Transverse colon (tissue), 4 donors: ENCODE measurements at regions not wholly inside any gene's neighbourhood (a gene's known extent, or its start where the extent isn't known, plus 50 kb on each side); places are given as distances from the start of the nearest gene placed in this dataset.

Experiments
- DNase-seq: peaks from one replicate; pipeline ENCODE4 v3.0.0-alpha.2; 2019
- H3K27ac ChIP-seq, 4 donors: fragments of 200-600 bp; sonication (generic); 2 replicates each; pipeline ENCODE4 v1.5.1; 2016 to 2018; ENCODE audit warnings: inconsistent platforms in 4 of 4
- H3K27me3 ChIP-seq: fragments of 200-600 bp; sonication (generic); 2 replicates; pipeline ENCODE4 v1.5.1; 2017; ENCODE audit warnings: inconsistent platforms
- H3K36me3 ChIP-seq, 4 donors: fragments of 200-600 bp; sonication (generic); 2 replicates each; pipeline ENCODE4 v1.5.1; 2017 to 2019; ENCODE audit warnings: inconsistent platforms in 4 of 4
- H3K4me1 ChIP-seq, 4 donors: fragments of 200-600 bp; sonication (generic); 2 replicates each; pipeline ENCODE4 v1.5.1; 2017 to 2020; ENCODE audit warnings: inconsistent platforms in 4 of 4
- H3K4me3 ChIP-seq, 4 donors: fragments of 200-600 bp; sonication (generic); 1 replicate in 1 of 4; 2 replicates in 3 of 4; pipeline versions ENCODE4 v1.5.1 to v1.6.1; 2017 to 2019; ENCODE audit warnings: inconsistent platforms in 4 of 4
- H3K9me3 ChIP-seq, 2 donors: fragments of 200-600 bp; sonication (generic); 2 replicates each; pipeline ENCODE4 v1.5.1; 2017 to 2019; ENCODE audit warnings: inconsistent platforms in 2 of 2
- EP300 ChIP-seq: sonication (generic); formaldehyde crosslinking; IDR thresholded peaks from one replicate; pipeline ENCODE4 v1.6.1; 2017; ENCODE audit warnings: antibody characterized with exemption, low read depth
- POLR2A ChIP-seq: fragments of 450-650 bp; IDR thresholded peaks from one replicate; pipeline ENCODE4 v1.6.1; 2016; ENCODE audit warnings: antibody characterized with exemption, mild to moderate bottlenecking, moderate library complexity
- POLR2AphosphoS5 ChIP-seq, 3 donors: sonication (generic); formaldehyde crosslinking; IDR thresholded peaks; one replicate each; pipeline ENCODE4 v1.6.1; 2016; ENCODE audit warnings: antibody characterized with exemption in 3 of 3
- WGBS, 2 donors: methylation state at CpG; one replicate each; pipeline ENCODE4 v1.1.5; 2018; ENCODE audit warnings: low coverage in 1 of 2; 5-methylcytosine and 5-hydroxymethylcytosine counted together
- in situ Hi-C, 4 donors: fragments of 200-750 bp; cut with MboI; loops; one replicate each; pipeline versions ENCODE4 v1.15.0 to v1.15.1; 2017; ENCODE audit warnings: low sequenced_read_pairs in 3 of 4, low pct_ligation_motif_present in 1 of 4, low pct_unique_long_range_greater_than_20kb in 1 of 4
- intact Hi-C: fragments of 100-400 bp; cut with DNase I; formaldehyde crosslinking; loops from one replicate; pipeline ENCODE4 v1.15.1; 2023; ENCODE audit warnings: low total_unique reads
- TF ChIP-seq, protein P1 (sequence below), 5 experiments: fragments of 200-600 bp in 3 of 5; fragments of 450-650 bp in 2 of 5; sonication (generic) in 3 of 5; IDR thresholded peaks; 1 replicate in 2 of 5; 2 replicates in 3 of 5; pipeline ENCODE4 v1.5.1; 2016 to 2017; ENCODE audit warnings: antibody characterized with exemption in 5 of 5, inconsistent platforms in 3 of 5, mild to moderate bottlenecking in 2 of 5, moderate library complexity in 1 of 5

DNA sequence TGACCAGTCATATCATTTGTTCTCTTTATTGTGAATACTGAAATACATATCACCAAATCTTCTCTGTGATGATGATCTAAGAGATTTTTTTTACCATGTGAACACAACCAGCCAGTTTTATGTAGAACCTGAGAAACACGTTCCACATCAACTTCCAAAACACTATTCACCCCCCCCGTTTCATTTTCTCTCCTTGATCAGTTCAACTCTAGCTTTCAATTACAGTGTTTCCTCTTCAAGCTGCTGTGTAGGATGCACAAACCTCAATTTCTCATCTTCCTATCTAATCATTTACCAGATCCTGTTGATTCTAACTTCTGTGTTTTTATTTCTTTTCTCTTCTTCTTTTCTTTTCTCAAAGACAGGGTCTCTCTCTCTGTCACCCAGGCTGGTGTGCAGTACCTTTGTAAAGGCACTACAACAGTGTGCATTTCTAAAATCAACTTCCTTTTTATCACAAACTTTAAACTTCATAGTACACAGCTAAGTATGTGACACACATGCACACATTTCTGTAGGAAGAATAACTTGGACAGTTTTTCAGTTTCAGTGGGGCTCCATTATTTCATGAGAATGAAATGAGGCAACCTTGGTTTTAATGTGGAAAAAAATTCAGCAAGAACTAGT, 149.9 kb upstream of the FBXO33 start:
- no peak for DNase-seq
- no peak overlapping the region for H3K4me3 ChIP-seq
- in situ Hi-C loops, result no loop called here
- no peaks in the 10 kb centered on the region for H3K27me3 ChIP-seq
- intact Hi-C loops, result no loop called here
- WGBS, 2 donors, result 20 to 25% methylated on average over 1 to 2 of the region's 2 CpGs
- no peak overlapping the region for H3K27ac ChIP-seq
- H3K4me1 ChIP-seq, result no peaks in the 10 kb centered on the region
- no peak for TF ChIP-seq EP300
- no peak for TF ChIP-seq POLR2AphosphoS5 (IDR thresholded peaks at IDR 0.05)
- TF ChIP-seq, protein P1, sequence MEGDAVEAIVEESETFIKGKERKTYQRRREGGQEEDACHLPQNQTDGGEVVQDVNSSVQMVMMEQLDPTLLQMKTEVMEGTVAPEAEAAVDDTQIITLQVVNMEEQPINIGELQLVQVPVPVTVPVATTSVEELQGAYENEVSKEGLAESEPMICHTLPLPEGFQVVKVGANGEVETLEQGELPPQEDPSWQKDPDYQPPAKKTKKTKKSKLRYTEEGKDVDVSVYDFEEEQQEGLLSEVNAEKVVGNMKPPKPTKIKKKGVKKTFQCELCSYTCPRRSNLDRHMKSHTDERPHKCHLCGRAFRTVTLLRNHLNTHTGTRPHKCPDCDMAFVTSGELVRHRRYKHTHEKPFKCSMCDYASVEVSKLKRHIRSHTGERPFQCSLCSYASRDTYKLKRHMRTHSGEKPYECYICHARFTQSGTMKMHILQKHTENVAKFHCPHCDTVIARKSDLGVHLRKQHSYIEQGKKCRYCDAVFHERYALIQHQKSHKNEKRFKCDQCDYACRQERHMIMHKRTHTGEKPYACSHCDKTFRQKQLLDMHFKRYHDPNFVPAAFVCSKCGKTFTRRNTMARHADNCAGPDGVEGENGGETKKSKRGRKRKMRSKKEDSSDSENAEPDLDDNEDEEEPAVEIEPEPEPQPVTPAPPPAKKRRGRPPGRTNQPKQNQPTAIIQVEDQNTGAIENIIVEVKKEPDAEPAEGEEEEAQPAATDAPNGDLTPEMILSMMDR (IDR thresholded peaks at IDR 0.05), result no peak
- TF ChIP-seq POLR2A, result no peak
- no peaks in the 10 kb centered on the region for H3K36me3 ChIP-seq
- no peaks in the 10 kb centered on the region for H3K9me3 ChIP-seq

DNA sequence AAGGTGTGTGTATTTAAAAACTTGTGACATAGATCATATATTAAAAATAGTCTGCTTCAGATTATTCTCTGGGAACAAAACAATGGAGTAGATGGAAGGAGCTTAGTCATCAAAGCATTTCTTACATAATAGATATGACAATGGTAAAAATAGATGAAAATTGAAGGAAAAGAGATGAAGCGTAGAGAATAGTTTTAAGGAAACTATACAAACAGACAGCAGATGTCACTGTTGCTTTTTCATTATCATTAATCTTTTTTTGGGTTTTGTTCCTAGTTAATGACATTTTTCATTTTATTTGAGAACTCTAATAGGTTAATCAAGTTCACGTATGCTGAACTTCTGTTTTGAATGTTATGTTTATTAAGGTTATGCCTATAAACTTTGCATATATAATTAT, 149.2 kb upstream of the FBXO33 start:
- in situ Hi-C loops (no loop called here), intact Hi-C loops (no loop called here)
- DNase-seq, result no peak
- H3K36me3 ChIP-seq, result no peaks in the 10 kb centered on the region
- H3K4me3 ChIP-seq, result no peak overlapping the region
- H3K27me3 ChIP-seq, result no peaks in the 10 kb centered on the region
- H3K27ac ChIP-seq, result no peak overlapping the region
- TF ChIP-seq, protein P1 (IDR thresholded peaks at IDR 0.05), result no peak
- 57 to 61% methylated on average over 2 of the region's 2 CpGs for WGBS, 2 donors
- no peaks in the 10 kb centered on the region for H3K4me1 ChIP-seq
- peaks cover 0 to 2% of the 10 kb centered on the region in 2 donors for H3K9me3 ChIP-seq

DNA sequence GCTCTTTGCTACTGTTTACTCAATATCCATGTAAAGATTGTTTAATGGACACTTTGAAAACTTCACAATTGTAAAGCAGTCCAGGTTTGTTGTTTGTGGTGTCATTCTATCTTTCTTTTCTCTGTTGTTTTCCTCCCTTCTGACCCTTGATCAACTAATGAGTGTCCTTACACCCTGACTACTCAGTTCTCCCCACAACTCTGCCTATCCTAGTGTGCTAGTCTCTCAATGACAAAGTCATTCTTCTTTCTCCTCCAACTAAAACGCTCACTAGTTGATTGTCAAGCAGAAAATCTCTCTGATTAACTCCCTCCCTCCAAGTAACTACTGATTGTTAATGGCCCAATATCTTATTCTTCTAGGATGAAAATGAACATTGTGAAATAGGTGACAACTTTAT, 148.5 kb upstream of the FBXO33 start:
- no peaks in the 10 kb centered on the region for H3K4me1 ChIP-seq
- H3K27me3 ChIP-seq, result no peaks in the 10 kb centered on the region
- no peak overlapping the region for H3K27ac ChIP-seq
- WGBS, 2 donors, result 33 to 34% methylated on average over 1 of the region's 1 CpG
- H3K4me3 ChIP-seq, result no peak overlapping the region
- no peak for DNase-seq
- intact Hi-C loops, result no loop called here
- no peaks in the 10 kb centered on the region for H3K36me3 ChIP-seq
- no peak for TF ChIP-seq EP300
- no peak for TF ChIP-seq POLR2AphosphoS5 (IDR thresholded peaks at IDR 0.05)
- no peak for TF ChIP-seq POLR2A
- in situ Hi-C loops, result no loop called here
- peaks cover 2 to 10% of the 10 kb centered on the region in 2 donors for H3K9me3 ChIP-seq

DNA sequence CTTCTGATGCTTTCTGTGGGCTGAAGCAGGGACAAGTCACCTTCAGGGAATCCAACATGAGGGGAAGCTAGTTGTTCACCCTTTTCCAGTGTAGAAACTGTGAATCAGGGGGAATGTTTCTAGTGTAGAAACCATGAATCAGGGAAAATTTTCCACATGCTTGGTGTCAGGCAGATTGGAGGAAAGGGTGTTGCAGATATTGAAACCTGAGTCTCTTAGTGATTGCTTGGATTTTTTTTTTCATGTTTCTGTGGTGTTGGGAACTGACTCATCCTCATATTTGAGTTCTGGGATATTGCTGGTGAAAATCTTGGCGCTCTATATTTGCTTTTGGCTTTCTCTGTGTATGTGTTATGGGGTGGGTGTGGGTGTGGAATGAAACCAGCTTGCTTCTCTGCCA, 144.5 kb upstream of the FBXO33 start:
- Histone ChIP-seq H3K27me3 (no peaks in the 10 kb centered on the region), H3K36me3 (no peaks in the 10 kb centered on the region), H3K4me1 (no peaks in the 10 kb centered on the region), H3K4me3 (no peak overlapping the region), H3K9me3 (peaks cover 9 to 24% of the 10 kb centered on the region in 2 donors), H3K27ac (no peak overlapping the region)
- WGBS, 2 donors, result 73 to 85% methylated on average over 1 of the region's 1 CpG
- in situ Hi-C loops (no loop called here), intact Hi-C loops (no loop called here)
- TF ChIP-seq, protein P1 (IDR thresholded peaks at IDR 0.05), result no peak
- TF ChIP-seq EP300 (no peak), POLR2A (no peak), POLR2AphosphoS5 (IDR thresholded peaks at IDR 0.05) (no peak)
- DNase-seq, result no peak

DNA sequence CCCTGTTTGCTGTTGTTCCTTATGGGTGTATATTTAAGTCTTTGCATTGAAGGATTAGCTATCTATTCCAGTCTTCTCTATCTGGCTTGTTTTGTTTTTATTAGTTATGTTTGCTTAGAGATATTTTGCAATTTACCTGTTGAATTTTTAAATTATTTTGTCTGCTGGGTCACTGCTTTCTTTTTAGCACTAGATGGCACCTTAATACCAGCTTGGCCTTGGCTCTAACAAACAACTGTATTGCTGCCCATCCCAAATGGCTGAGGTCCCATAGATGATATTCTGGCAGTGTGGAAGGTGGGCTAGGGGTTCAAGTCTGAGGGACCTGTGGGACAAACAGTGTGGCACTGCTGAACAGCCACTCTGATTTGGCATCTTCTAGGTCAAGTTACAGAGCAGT, 144.0 kb upstream of the FBXO33 start:
- Histone ChIP-seq H3K4me1 (no peaks in the 10 kb centered on the region), H3K27ac (no peak overlapping the region), H3K27me3 (no peaks in the 10 kb centered on the region), H3K4me3 (no peak overlapping the region), H3K36me3 (no peaks in the 10 kb centered on the region), H3K9me3 (peaks cover 9 to 24% of the 10 kb centered on the region in 2 donors)
- in situ Hi-C loops (no loop called here), intact Hi-C loops (no loop called here)
- no peak for DNase-seq
- TF ChIP-seq, protein P1 (IDR thresholded peaks at IDR 0.05), result no peak
- TF ChIP-seq EP300 (no peak), POLR2A (no peak), POLR2AphosphoS5 (IDR thresholded peaks at IDR 0.05) (no peak)
